Tibial nerve (tissue), 4 donors: ENCODE measurements at regions not wholly inside any gene's neighbourhood (a gene's known extent, or its start where the extent isn't known, plus 50 kb on each side); places are given as distances from the start of the nearest gene placed in this dataset.
A peak's percentile ranks its signal among the peaks of the same experiment; 100 is the strongest.
"Not testable (repeated sequence)": the region's sequence is repeated elsewhere in the genome, so short reads cannot be mapped to it uniquely, and the experiment has no call there.

Experiments
- DNase-seq, 2 donors: peaks; one replicate each; pipeline ENCODE4 v3.0.0-alpha.2; 2019; ENCODE audit warnings: low spot score in 2 of 2
- H3K27ac ChIP-seq, 4 donors: fragments of 200-600 bp; sonication (generic) in 3 of 4; one replicate each; pipeline ENCODE4 v1.5.1; 2017 to 2019; ENCODE audit warnings: mild to moderate bottlenecking in 1 of 4
- H3K27me3 ChIP-seq, 2 donors: fragments of 200-600 bp; sonication (generic) in 1 of 2; one replicate each; pipeline versions ENCODE4 v1.5.1 to v1.6.0; 2017 to 2019
- H3K36me3 ChIP-seq, 3 donors: fragments of 200-600 bp; sonication (generic); one replicate each; pipeline ENCODE4 v1.5.1; 2018 to 2019
- H3K4me1 ChIP-seq, 4 donors: fragments of 200-600 bp; sonication (generic) in 3 of 4; one replicate each; pipeline ENCODE4 v1.5.1; 2017 to 2019
- H3K4me3 ChIP-seq, 4 donors: fragments of 200-600 bp; sonication (generic) in 3 of 4; one replicate each; pipeline ENCODE4 v1.5.1; 2017 to 2019; ENCODE audit warnings: mild to moderate bottlenecking in 1 of 4, moderate library complexity in 1 of 4
- H3K9me3 ChIP-seq, 4 donors: fragments of 200-600 bp; sonication (generic) in 3 of 4; one replicate each; pipeline ENCODE4 v1.5.1; 2017 to 2019
- CTCF ChIP-seq, 5 experiments: fragments of 200-600 bp in 3 of 5; fragments of 450-650 bp in 2 of 5; sonication (generic) in 3 of 5; IDR thresholded peaks; one replicate each; pipeline ENCODE4 v1.5.1; 2016 to 2019; ENCODE audit warnings: antibody characterized with exemption in 5 of 5, mild to moderate bottlenecking in 3 of 5, moderate library complexity in 2 of 5
- EP300 ChIP-seq, 2 donors: sonication (generic); formaldehyde crosslinking; IDR thresholded peaks; one replicate each; pipeline ENCODE4 v1.6.1; 2017; ENCODE audit warnings: antibody characterized with exemption in 2 of 2, mild to moderate bottlenecking in 1 of 2
- POLR2A ChIP-seq, 2 donors: fragments of 450-650 bp; IDR thresholded peaks; one replicate each; pipeline ENCODE4 v1.6.1; 2017; ENCODE audit warnings: antibody characterized with exemption in 2 of 2, mild to moderate bottlenecking in 2 of 2, moderate library complexity in 2 of 2
- WGBS, 2 donors: methylation state at CpG; one replicate each; pipeline ENCODE4 v1.1.5; 2018; 5-methylcytosine and 5-hydroxymethylcytosine counted together

- H3K27ac ChIP-seq: no peak overlapping the region
- TF ChIP-seq EP300 (IDR thresholded peaks at IDR 0.05): no peak
- no peak for TF ChIP-seq CTCF (IDR thresholded peaks at IDR 0.05)
- TF ChIP-seq POLR2A (IDR thresholded peaks at IDR 0.05): no peak
- H3K4me3 ChIP-seq: no peak overlapping the region
- no peaks in the 10 kb centered on the region for H3K4me1 ChIP-seq
- no peaks in the 10 kb centered on the region for H3K27me3 ChIP-seq
- H3K36me3 ChIP-seq: no peaks in the 10 kb centered on the region
- 71 to 78% methylated on average over 2 of the region's 2 CpGs for WGBS, 2 donors
- no peak for DNase-seq
- no peaks in the 10 kb centered on the region for H3K9me3 ChIP-seq
Measured at GRCh38 chr10:53033396-53033795, 260.8 kb upstream of the MBL2 start.

DNA sequence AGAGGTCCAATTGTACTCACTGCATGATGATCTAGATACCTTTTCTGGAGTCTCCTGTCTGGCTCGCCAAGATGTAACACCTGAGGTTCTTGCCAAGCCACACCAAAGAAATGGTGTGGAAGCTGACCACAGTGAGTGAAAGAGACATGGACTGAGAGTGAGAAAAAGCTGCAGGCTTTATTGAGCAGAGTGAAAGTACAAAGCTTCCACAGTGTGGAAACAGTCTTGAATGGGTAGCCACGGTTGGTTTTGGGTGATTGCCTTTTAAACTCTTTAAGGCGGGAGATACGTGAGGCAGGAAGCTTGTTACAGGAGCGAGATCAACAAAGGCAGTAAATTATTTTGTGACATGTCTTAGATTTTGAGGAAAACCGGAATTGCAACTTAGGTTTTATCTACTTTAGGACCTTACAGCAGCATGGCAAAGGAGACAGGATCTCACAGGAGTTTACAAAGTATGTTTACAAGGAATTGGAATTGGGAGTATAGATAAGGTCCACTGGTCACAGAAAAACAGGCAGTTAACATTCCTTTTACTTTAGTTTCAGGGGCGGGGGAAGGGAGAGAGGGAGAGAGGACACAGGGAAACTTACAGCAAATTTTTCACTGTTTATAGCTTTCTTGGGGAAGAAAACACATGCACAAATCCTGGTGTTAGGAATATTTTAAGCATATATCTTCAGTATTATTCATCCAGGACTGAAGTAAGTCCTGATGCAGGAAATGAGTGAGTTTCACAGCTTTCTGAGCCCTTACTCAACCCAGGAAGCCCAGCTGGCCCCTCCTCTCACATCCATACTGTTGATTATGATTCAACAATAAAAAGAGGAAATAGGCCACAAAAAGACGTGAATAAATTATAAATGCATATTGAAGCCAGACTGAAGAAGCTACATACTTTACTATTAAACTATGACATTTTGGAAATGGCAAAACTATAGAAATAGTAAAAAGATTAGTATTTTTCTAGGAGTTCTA is 257.6 kb upstream of the MBL2 start:
- H3K27me3 ChIP-seq, H3K9me3 ChIP-seq, H3K36me3 ChIP-seq, H3K4me3 ChIP-seq, DNase-seq, H3K4me1 ChIP-seq, H3K27ac ChIP-seq: not testable (repeated sequence)
- WGBS, 2 donors: 23 to 27% methylated on average over 8 of the region's 8 CpGs

DNA sequence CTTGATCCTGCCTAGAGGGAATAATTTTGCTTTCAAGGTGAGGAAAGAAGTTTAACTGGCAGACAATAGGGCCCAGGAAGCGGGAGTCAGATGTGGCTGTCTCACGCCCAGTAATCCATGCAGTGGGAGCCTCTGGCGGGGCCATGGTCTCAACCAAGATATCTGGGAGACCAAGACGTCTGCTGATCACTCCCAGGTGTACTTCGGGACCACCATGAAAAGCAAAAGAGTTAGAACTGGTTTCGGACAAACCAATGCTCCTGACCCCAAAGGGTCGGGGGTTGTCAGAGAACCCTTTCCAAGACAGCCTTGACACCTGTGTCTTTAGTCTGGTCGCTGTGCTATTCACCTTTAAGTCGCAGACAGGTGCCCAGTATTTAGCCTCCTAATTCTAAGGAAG is 256.9 kb upstream of the MBL2 start:
- H3K27ac ChIP-seq: no peak overlapping the region
- no peak for TF ChIP-seq CTCF (IDR thresholded peaks at IDR 0.05)
- TF ChIP-seq EP300 (IDR thresholded peaks at IDR 0.05): no peak
- TF ChIP-seq POLR2A (IDR thresholded peaks at IDR 0.05): no peak
- H3K4me3 ChIP-seq: no peak overlapping the region
- no peak for DNase-seq
- H3K36me3 ChIP-seq: no peaks in the 10 kb centered on the region
- H3K4me1 ChIP-seq: peaks cover 0 to 10% (median 0%) of the 10 kb centered on the region in 4 donors
- WGBS, 2 donors: 92 to 94% methylated on average over 9 of the region's 9 CpGs
- no peaks in the 10 kb centered on the region for H3K9me3 ChIP-seq
- H3K27me3 ChIP-seq: no peaks in the 10 kb centered on the region

DNA sequence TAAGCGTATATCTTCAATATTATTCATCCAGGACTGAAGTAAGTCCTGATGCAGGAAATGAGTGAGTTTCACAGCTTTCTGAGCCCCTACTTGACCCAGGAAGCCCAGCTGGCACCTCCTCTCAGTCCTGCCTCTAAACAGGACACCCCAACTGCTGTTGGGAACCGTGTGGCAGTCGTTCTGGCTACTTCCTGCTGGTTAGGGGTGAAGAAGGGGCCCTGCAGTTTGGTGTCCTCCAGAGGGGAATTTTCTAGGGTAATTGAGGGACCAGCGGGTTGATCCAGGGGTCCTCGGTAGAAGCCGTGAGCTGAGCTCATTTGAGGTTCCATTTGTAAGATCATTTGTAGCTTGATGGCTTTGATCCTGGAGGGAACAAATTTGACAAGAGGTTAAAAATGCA is 253.2 kb upstream of the MBL2 start:
- not testable (repeated sequence) for H3K9me3 ChIP-seq, H3K27me3 ChIP-seq, H3K4me3 ChIP-seq, H3K27ac ChIP-seq, DNase-seq, H3K36me3 ChIP-seq
- WGBS, 2 donors: 59 to 78% methylated on average over 6 of the region's 6 CpGs
- peaks cover 0 to 10% (median 0%) of the 10 kb centered on the region in 4 donors for H3K4me1 ChIP-seq

GRCh38 chr10:53025172-53025711 is 252.7 kb upstream of the MBL2 start:
- TF ChIP-seq EP300 (IDR thresholded peaks at IDR 0.05): no peak
- no peak for TF ChIP-seq POLR2A (IDR thresholded peaks at IDR 0.05)
- no peak for TF ChIP-seq CTCF (IDR thresholded peaks at IDR 0.05)
- no peak for DNase-seq
- Histone ChIP-seq H3K36me3 (no peaks in the 10 kb centered on the region), H3K27me3 (no peaks in the 10 kb centered on the region), H3K4me1 (peaks cover 0 to 10% (median 0%) of the 10 kb centered on the region in 4 donors), H3K9me3 (no peaks in the 10 kb centered on the region), H3K4me3 (peak overlapping the region in 1 of 4 donors; percentile 38), H3K27ac (no peak overlapping the region)
- 10 to 13% methylated on average over 9 of the region's 9 CpGs for WGBS, 2 donors

GRCh38 chr10:53023411-53023810 is 250.8 kb upstream of the MBL2 start:
- Histone ChIP-seq H3K27ac (no peak overlapping the region), H3K9me3 (no peaks in the 10 kb centered on the region), H3K4me3 (no peak overlapping the region), H3K4me1 (peaks cover 0 to 10% (median 0%) of the 10 kb centered on the region in 4 donors), H3K27me3 (no peaks in the 10 kb centered on the region), H3K36me3 (no peaks in the 10 kb centered on the region)
- WGBS, 2 donors: 79 to 80% methylated on average over 2 of the region's 2 CpGs
- TF ChIP-seq EP300 (IDR thresholded peaks at IDR 0.05) (no peak), CTCF (IDR thresholded peaks at IDR 0.05) (no peak), POLR2A (IDR thresholded peaks at IDR 0.05) (no peak)
- no peak for DNase-seq
